ENCODE measurements at regions not wholly inside any gene's neighbourhood (a gene's known extent, or its start where the extent isn't known, plus 50 kb on each side); places are given as distances from the start of the nearest gene placed in this dataset.

DNA sequence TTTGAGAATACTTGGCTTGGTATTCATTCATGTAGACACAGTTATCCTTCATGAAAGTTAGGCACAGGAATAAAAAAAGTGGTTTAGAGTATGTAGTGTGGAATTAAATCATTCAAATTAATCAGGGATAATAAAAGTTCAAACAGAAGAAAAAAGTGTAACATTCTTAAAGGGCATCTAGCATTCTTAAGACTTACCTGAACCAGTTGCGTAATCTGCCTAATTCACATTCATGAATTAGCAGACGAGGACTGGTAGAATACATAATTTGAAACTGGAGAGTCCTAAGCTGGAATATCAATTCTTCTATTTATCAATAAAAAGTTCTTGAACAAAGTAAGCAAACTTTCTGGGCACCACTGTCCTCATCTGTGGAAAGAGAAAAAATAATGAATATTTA lies 157.0 kb upstream of the DEPDC1 start:
- Histone ChIP-seq H3K9me3 (ENCODE audit: control insufficient read depth, low read depth, low read length) (no peaks in the 10 kb centered on the region), H3K4me3 (ENCODE audit: low read length) (no peak overlapping the region), H3K27me3 (ENCODE audit: control insufficient read depth, insufficient read depth, low read length) (no peaks in the 10 kb centered on the region), H3K36me3 (ENCODE audit: control insufficient read depth, insufficient read depth, low read length) (no peaks in the 10 kb centered on the region), H3K4me1 (ENCODE audit: control insufficient read depth, insufficient read depth, low read length) (no peaks in the 10 kb centered on the region), H3K27ac (ENCODE audit: low read length) (no peak overlapping the region)
- 100% methylated on average over 1 of the region's 2 CpGs for WGBS (ENCODE audit: insufficient coverage, low lambda C conversion rate)
- no peak for DNase-seq

- Histone ChIP-seq H3K36me3 (ENCODE audit: control insufficient read depth, insufficient read depth, low read length) (no peaks in the 10 kb centered on the region), H3K9me3 (ENCODE audit: control insufficient read depth, low read depth, low read length) (no peaks in the 10 kb centered on the region)
- WGBS (ENCODE audit: insufficient coverage, low lambda C conversion rate): 95% methylated on average over 4 of the region's 4 CpGs
Observed at GRCh38 chr1:68673771-68674170, 176.9 kb upstream of the DEPDC1 start.

GRCh38 chr1:68675336-68675735 lies 178.5 kb upstream of the DEPDC1 start:
- no peak for DNase-seq
- no peaks in the 10 kb centered on the region for H3K9me3 ChIP-seq (ENCODE audit: control insufficient read depth, low read depth, low read length)
- no peak overlapping the region for H3K27ac ChIP-seq (ENCODE audit: low read length)
- no peak overlapping the region for H3K4me3 ChIP-seq (ENCODE audit: low read length)
- no peaks in the 10 kb centered on the region for H3K27me3 ChIP-seq (ENCODE audit: control insufficient read depth, insufficient read depth, low read length)
- H3K4me1 ChIP-seq (ENCODE audit: control insufficient read depth, insufficient read depth, low read length): no peaks in the 10 kb centered on the region
- H3K36me3 ChIP-seq (ENCODE audit: control insufficient read depth, insufficient read depth, low read length): no peaks in the 10 kb centered on the region

More at GRCh38 chr1:68673771-68674170, 176.9 kb upstream of the DEPDC1 start:
- H3K4me1 ChIP-seq (ENCODE audit: control insufficient read depth, insufficient read depth, low read length): no peaks in the 10 kb centered on the region
- H3K4me3 ChIP-seq (ENCODE audit: low read length): no peak overlapping the region
- DNase-seq: no peak
- H3K27me3 ChIP-seq (ENCODE audit: control insufficient read depth, insufficient read depth, low read length): no peaks in the 10 kb centered on the region
- no peak overlapping the region for H3K27ac ChIP-seq (ENCODE audit: low read length)

GRCh38 chr1:68677684-68678351 lies 180.9 kb upstream of the DEPDC1 start:
- no peak for DNase-seq
- Histone ChIP-seq H3K4me1 (ENCODE audit: control insufficient read depth, insufficient read depth, low read length) (no peaks in the 10 kb centered on the region), H3K9me3 (ENCODE audit: control insufficient read depth, low read depth, low read length) (no peaks in the 10 kb centered on the region), H3K27ac (ENCODE audit: low read length) (no peak overlapping the region), H3K36me3 (ENCODE audit: control insufficient read depth, insufficient read depth, low read length) (no peaks in the 10 kb centered on the region), H3K4me3 (ENCODE audit: low read length) (no peak overlapping the region), H3K27me3 (ENCODE audit: control insufficient read depth, insufficient read depth, low read length) (no peaks in the 10 kb centered on the region)
- WGBS (ENCODE audit: insufficient coverage, low lambda C conversion rate): 50% methylated on average over 1 of the region's 1 CpG

DNA sequence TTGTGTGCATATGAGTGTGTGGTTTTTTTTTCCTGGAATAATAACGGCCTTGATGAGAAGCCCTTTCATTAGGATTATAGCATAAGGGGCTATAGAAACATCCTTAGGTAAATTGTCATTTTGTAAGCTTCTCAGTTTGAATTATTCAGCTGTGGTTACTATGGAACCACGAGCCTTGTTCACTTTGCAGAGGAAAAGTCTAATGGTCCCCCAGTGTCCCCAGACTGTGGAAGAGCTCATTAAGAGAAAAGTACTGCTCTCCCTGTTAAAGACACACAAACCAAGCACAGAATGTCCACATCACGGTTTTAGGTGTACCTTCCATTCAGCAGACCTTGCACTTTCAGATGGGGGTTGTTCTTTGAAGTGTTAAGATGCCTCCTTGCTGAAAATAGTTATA lies 199.3 kb upstream of the DEPDC1 start:
- Histone ChIP-seq H3K4me3 (ENCODE audit: low read length) (no peak overlapping the region), H3K36me3 (ENCODE audit: control insufficient read depth, insufficient read depth, low read length) (no peaks in the 10 kb centered on the region), H3K27me3 (ENCODE audit: control insufficient read depth, insufficient read depth, low read length) (no peaks in the 10 kb centered on the region), H3K4me1 (ENCODE audit: control insufficient read depth, insufficient read depth, low read length) (no peaks in the 10 kb centered on the region), H3K27ac (ENCODE audit: low read length) (no peak overlapping the region), H3K9me3 (ENCODE audit: control insufficient read depth, low read depth, low read length) (no peaks in the 10 kb centered on the region)
- 80% methylated on average over 1 of the region's 3 CpGs for WGBS (ENCODE audit: insufficient coverage, low lambda C conversion rate)
- no peak for DNase-seq

GRCh38 chr1:68703921-68704354 lies 207.1 kb upstream of the DEPDC1 start:
- Histone ChIP-seq H3K27me3 (ENCODE audit: control insufficient read depth, insufficient read depth, low read length) (no peaks in the 10 kb centered on the region), H3K4me1 (ENCODE audit: control insufficient read depth, insufficient read depth, low read length) (no peaks in the 10 kb centered on the region), H3K27ac (ENCODE audit: low read length) (no peak overlapping the region), H3K36me3 (ENCODE audit: control insufficient read depth, insufficient read depth, low read length) (no peaks in the 10 kb centered on the region), H3K4me3 (ENCODE audit: low read length) (no peak overlapping the region), H3K9me3 (ENCODE audit: control insufficient read depth, low read depth, low read length) (no peaks in the 10 kb centered on the region)
- DNase-seq: no peak
- 50% methylated on average over 1 of the region's 2 CpGs for WGBS (ENCODE audit: insufficient coverage, low lambda C conversion rate)

DNA sequence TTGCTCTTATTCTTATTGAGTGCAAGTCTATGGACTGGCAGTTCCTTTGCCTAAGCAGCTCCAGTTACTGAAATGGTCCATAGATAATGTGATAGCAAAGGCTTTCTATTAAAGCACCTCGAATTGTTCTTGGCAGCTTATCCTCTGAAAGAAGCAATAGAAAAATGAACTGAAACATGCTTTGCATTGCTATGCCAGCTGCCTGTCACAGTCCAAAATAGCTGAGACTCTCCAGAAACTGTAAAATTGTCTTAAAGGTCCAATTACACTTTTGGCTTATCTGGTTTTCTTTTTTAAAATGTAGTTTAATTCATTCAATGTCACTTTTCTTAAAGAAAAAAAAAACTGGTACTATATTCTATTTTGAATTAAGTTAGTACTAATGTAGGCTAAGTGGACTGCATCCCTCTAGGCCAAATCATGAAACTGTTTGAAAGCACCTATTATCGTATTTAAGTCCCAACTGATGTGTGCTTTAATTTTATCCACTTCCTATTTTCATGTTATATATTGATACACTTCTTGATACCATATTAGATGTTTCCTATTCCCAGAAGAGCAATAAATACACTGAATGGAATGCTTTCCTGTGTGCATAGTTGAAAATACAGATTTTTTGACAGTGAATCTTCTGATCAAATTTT lies 208.0 kb upstream of the DEPDC1 start:
- Histone ChIP-seq H3K9me3 (ENCODE audit: control insufficient read depth, low read depth, low read length) (peaks cover 2% of the 10 kb centered on the region), H3K27me3 (ENCODE audit: control insufficient read depth, insufficient read depth, low read length) (no peaks in the 10 kb centered on the region), H3K4me1 (ENCODE audit: control insufficient read depth, insufficient read depth, low read length) (no peaks in the 10 kb centered on the region), H3K4me3 (ENCODE audit: low read length) (no peak overlapping the region), H3K27ac (ENCODE audit: low read length) (no peak overlapping the region), H3K36me3 (ENCODE audit: control insufficient read depth, insufficient read depth, low read length) (no peaks in the 10 kb centered on the region)
- 100% methylated on average over 2 of the region's 2 CpGs for WGBS (ENCODE audit: insufficient coverage, low lambda C conversion rate)
- no peak for DNase-seq

DNA sequence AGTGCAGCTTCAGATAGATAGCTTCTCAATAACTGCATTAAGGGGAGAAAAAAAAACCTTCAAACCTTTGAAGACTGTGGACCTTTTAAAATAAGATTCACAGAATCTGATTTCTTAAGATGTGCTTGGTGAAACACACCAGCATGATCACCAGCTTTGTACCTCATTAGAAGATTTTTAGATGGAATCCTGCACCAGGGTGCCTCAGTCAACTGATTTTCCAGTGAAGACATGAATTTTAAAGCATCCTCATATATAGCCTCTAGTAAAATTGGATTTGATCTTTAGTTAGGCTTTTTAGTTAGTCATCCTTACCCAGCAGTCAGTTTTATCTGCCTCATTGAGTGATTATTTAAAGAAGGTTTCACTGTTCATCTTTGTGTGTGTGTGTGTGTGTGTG lies 208.6 kb upstream of the DEPDC1 start:
- Histone ChIP-seq H3K27me3 (ENCODE audit: control insufficient read depth, insufficient read depth, low read length) (no peaks in the 10 kb centered on the region), H3K27ac (ENCODE audit: low read length) (no peak overlapping the region), H3K4me3 (ENCODE audit: low read length) (no peak overlapping the region), H3K9me3 (ENCODE audit: control insufficient read depth, low read depth, low read length) (peaks cover 4% of the 10 kb centered on the region), H3K4me1 (ENCODE audit: control insufficient read depth, insufficient read depth, low read length) (no peaks in the 10 kb centered on the region), H3K36me3 (ENCODE audit: control insufficient read depth, insufficient read depth, low read length) (no peaks in the 10 kb centered on the region)
- no peak for DNase-seq

GRCh38 chr1:68706639-68707317 lies 209.9 kb upstream of the DEPDC1 start:
- Histone ChIP-seq H3K27ac (ENCODE audit: low read length) (no peak overlapping the region), H3K4me3 (ENCODE audit: low read length) (no peak overlapping the region), H3K36me3 (ENCODE audit: control insufficient read depth, insufficient read depth, low read length) (no peaks in the 10 kb centered on the region), H3K27me3 (ENCODE audit: control insufficient read depth, insufficient read depth, low read length) (no peaks in the 10 kb centered on the region), H3K4me1 (ENCODE audit: control insufficient read depth, insufficient read depth, low read length) (no peaks in the 10 kb centered on the region), H3K9me3 (ENCODE audit: control insufficient read depth, low read depth, low read length) (peaks cover 4% of the 10 kb centered on the region)
- 86% methylated on average over 1 of the region's 4 CpGs for WGBS (ENCODE audit: insufficient coverage, low lambda C conversion rate)
- DNase-seq: no peak

DNA sequence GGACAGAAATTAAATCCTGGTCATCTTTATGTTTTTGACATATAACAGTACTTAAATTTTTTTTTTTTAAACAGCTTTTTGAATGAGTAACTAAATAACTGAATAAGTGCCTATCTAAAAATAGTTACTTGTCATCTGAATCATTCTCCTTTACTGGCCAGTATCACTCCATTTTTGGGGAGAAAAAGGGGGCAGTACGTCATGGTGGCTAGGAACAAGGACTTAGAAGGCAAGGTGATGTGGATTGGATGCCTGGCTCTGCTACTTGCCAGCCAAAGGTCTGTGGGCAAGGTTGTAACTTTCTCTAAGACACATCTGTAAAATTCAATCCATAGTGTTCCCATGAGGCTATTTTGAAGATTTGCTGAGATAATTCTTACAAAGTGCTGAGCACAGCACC lies 220.4 kb upstream of the DEPDC1 start:
- Histone ChIP-seq H3K27ac (ENCODE audit: low read length) (no peak overlapping the region), H3K4me1 (ENCODE audit: control insufficient read depth, insufficient read depth, low read length) (no peaks in the 10 kb centered on the region), H3K4me3 (ENCODE audit: low read length) (no peak overlapping the region), H3K36me3 (ENCODE audit: control insufficient read depth, insufficient read depth, low read length) (no peaks in the 10 kb centered on the region), H3K9me3 (ENCODE audit: control insufficient read depth, low read depth, low read length) (no peaks in the 10 kb centered on the region), H3K27me3 (ENCODE audit: control insufficient read depth, insufficient read depth, low read length) (no peaks in the 10 kb centered on the region)
- WGBS (ENCODE audit: insufficient coverage, low lambda C conversion rate): no CpG with 5 or more reads among the region's 1 CpG
- no peak for DNase-seq

DNA sequence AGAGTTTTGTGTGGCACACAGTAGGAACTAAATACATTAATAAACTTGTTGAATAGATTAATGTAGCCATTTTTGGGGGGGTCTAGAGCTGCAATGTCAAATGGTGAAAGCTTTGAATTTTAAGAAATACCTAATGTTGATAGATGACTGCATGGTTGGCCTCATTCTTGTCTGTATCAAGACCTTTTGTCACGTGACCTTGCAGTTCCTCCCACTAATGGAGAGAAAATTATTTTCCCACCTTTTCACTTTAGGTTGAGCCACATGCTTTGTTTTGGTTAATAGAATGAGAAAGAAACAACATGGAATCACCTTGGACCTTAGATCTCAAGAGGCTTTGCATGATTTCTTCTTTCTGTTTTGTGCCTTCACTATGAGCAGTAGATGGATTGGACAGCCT lies 223.6 kb upstream of the DEPDC1 start:
- WGBS (ENCODE audit: insufficient coverage, low lambda C conversion rate): no CpG with 5 or more reads among the region's 1 CpG
- Histone ChIP-seq H3K4me1 (ENCODE audit: control insufficient read depth, insufficient read depth, low read length) (no peaks in the 10 kb centered on the region), H3K4me3 (ENCODE audit: low read length) (no peak overlapping the region), H3K27ac (ENCODE audit: low read length) (no peak overlapping the region), H3K36me3 (ENCODE audit: control insufficient read depth, insufficient read depth, low read length) (no peaks in the 10 kb centered on the region), H3K9me3 (ENCODE audit: control insufficient read depth, low read depth, low read length) (no peaks in the 10 kb centered on the region), H3K27me3 (ENCODE audit: control insufficient read depth, insufficient read depth, low read length) (no peaks in the 10 kb centered on the region)
- no peak for DNase-seq

Data from large intestine (tissue), 3 donors.